ENCODE measurements at regions not wholly inside any gene's neighbourhood (a gene's known extent, or its start where the extent isn't known, plus 50 kb on each side); places are given as distances from the start of the nearest gene placed in this dataset.

- Histone ChIP-seq H3K9me3 (no peaks in the 10 kb centered on the region), H3K4me3 (no peak overlapping the region), H3K27me3 (no peaks in the 10 kb centered on the region), H3K36me3 (no peaks in the 10 kb centered on the region), H3K4me1 (peaks cover 0 to 2% (median 0%) of the 10 kb centered on the region in 3 donors), H3K27ac (no peak overlapping the region)
- 41 to 79% methylated on average over 1 of the region's 1 CpG for WGBS, 2 donors
- intact Hi-C loops (cut with DNase I), result no loop called here
- no peak for TF ChIP-seq CTCF (IDR thresholded peaks at IDR 0.05)
- no peak for FAIRE-seq
- no peak for ATAC-seq
- DNase-seq, result no peak
Measured at GRCh38 chr14:82122655-82123054, 589.0 kb upstream of the SEL1L start.

GRCh38 chr14:82124511-82124910 is 590.9 kb upstream of the SEL1L start:
- FAIRE-seq, result no peak
- 89% methylated on average over 2 of the region's 2 CpGs for WGBS, 2 donors

DNA sequence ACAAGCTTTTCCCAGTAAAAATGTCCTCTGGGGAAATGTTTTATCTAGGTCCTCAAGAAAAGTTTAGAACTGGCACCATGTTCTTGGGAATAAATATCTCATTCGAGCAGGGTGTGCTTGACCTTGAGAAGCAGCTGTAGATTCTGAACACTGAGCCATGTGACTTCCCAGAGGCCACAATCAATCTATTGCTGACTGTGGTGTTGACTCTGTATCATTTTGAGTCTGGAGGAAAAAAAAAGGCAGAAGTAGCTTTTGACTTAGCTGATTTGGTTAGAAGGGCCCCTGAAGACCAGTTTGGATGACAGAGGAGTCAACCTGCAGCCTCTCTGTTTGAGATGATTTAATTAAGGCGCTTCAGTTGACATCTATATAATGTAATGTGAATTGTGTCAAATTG is 592.4 kb upstream of the SEL1L start:
- peak in 3 of 6 donors; percentile 20 to 52 (median 51) for DNase-seq

More at GRCh38 chr14:82124511-82124910, 590.9 kb upstream of the SEL1L start:
- DNase-seq, result no peak
- no peaks in the 10 kb centered on the region for H3K36me3 ChIP-seq
- no peak for TF ChIP-seq CTCF (IDR thresholded peaks at IDR 0.05)
- H3K4me1 ChIP-seq, result peaks cover 0 to 2% (median 0%) of the 10 kb centered on the region in 3 donors
- H3K9me3 ChIP-seq, result no peaks in the 10 kb centered on the region
- no peaks in the 10 kb centered on the region for H3K27me3 ChIP-seq
- no peak overlapping the region for H3K4me3 ChIP-seq
- no peak for ATAC-seq
- intact Hi-C loops (cut with DNase I), result no loop called here
- no peak overlapping the region for H3K27ac ChIP-seq

GRCh38 chr14:82134411-82134810 is 600.8 kb upstream of the SEL1L start:
- no peaks in the 10 kb centered on the region for H3K9me3 ChIP-seq
- DNase-seq (no peak), ATAC-seq (no peak), FAIRE-seq (no peak)
- H3K4me1 ChIP-seq, result no peaks in the 10 kb centered on the region
- no peak overlapping the region for H3K27ac ChIP-seq
- no peaks in the 10 kb centered on the region for H3K36me3 ChIP-seq
- H3K27me3 ChIP-seq, result no peaks in the 10 kb centered on the region
- intact Hi-C loops (cut with DNase I), result no loop called here
- WGBS, 2 donors, result 0% methylated on average over 1 of the region's 1 CpG
- no peak overlapping the region for H3K4me3 ChIP-seq
- TF ChIP-seq CTCF (IDR thresholded peaks at IDR 0.05), result no peak

More for the DNA sequence above, 592.4 kb upstream of the SEL1L start:
- FAIRE-seq (no peak), ATAC-seq (peak; percentile 71 to 97 (median 88))
- Histone ChIP-seq H3K9me3 (no peaks in the 10 kb centered on the region), H3K27me3 (no peaks in the 10 kb centered on the region), H3K4me3 (no peak overlapping the region), H3K27ac (no peak overlapping the region), H3K4me1 (peaks cover 0 to 2% (median 0%) of the 10 kb centered on the region in 3 donors), H3K36me3 (no peaks in the 10 kb centered on the region)
- intact Hi-C loops (cut with DNase I), result no loop called here
- no peak for TF ChIP-seq CTCF (IDR thresholded peaks at IDR 0.05)
- WGBS, 2 donors, result 44 to 49% methylated on average over 2 of the region's 2 CpGs

DNA sequence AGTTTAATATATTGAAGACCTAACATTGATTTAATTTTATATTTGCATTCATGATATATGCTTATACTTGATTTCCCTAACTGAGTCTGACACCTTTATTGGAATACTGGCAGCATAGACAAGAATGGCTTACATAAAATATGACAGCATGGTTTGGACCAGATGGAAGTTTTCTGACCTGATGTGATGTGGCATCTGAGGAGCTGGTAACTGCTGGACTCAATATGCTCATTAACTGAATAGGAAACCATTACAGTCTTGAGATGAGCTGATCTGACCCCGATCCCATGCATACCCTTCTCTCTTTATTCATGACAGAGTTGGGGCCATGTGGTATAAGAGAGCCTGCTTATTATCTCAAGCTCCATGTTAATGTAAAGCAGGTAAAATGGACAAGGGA is 604.8 kb upstream of the SEL1L start:
- H3K4me3 ChIP-seq, result no peak overlapping the region
- no peak for TF ChIP-seq CTCF (IDR thresholded peaks at IDR 0.05)
- H3K36me3 ChIP-seq, result no peaks in the 10 kb centered on the region
- H3K27ac ChIP-seq, result no peak overlapping the region
- H3K27me3 ChIP-seq, result no peaks in the 10 kb centered on the region
- intact Hi-C loops (cut with DNase I), result no loop called here
- FAIRE-seq (no peak), DNase-seq (no peak), ATAC-seq (no peak)
- no peaks in the 10 kb centered on the region for H3K9me3 ChIP-seq
- no peaks in the 10 kb centered on the region for H3K4me1 ChIP-seq
- 58 to 72% methylated on average over 1 of the region's 1 CpG for WGBS, 2 donors
